ENCODE measurements at regions not wholly inside any gene's neighbourhood (a gene's known extent, or its start where the extent isn't known, plus 50 kb on each side); places are given as distances from the start of the nearest gene placed in this dataset.
"Not testable (repeated sequence)": the region's sequence is repeated elsewhere in the genome, so short reads cannot be mapped to it uniquely, and the experiment has no call there.

DNA sequence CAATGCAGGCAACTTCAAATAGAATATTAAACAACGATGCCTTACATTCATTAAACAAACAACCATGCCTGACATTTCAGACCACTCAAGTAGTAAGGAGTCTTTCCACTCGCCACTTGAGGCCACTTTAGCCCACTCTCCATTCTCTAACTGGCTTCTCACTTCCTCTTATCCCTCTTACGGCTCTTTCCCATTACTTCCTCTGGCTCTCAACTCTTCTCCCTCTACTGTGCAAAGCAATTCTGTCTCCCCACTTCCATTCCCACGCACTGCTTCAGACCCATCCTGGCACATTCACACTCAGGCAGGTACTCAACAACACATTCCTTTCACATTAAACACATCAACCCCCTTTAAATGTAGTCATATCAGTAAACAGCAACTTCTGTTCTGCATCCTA is 229.8 kb upstream of the IPO5 start:
- no peak for DNase-seq

DNA sequence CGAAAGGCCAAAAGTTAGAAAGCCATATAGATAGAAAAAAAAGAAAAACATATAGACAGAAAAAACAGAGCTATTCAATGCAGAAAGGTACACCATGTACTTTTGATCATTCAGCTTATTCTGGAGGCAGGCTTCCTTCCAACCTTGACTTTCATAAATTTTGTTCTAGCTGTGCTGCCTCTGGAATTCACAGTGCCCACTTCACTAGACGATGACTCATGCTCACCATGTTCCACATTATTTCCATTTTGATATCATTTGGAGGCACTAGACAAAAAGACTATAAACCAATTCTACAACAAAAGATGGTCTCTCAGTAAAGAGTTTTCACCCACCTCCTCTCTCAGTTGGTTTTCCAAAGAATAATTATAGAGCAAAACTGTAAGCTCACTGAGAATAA is 229.0 kb upstream of the IPO5 start:
- peak in 1 of 51 donors; percentile 51 for DNase-seq

DNA sequence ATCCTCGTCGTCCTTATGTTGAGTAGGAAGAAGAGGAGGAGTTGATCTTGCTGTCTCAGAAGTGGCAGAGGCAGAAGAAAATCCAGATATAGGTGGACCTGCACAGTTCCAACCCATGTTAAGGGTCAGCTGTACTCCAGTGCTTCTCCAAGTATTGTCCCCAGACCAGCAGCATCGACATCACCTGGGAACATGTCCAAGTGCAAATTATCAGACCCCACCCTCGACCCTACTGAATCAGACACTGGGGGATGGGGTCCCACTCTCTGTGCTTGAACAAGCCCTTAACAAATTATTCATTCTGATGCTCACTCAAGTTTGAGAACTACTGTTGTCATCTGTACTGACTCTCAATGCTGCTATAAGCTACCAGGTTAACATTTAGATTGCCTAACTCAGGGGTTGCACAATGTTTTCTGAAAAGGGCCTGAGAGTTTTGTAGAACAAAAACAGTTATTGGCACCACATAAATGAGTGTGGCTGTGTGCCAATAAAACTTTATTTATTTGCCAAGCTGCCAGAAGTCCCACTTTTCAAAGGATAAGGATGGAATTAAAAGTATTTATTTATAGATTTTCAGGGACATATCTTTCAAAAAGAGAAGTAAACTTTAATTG is 226.7 kb upstream of the IPO5 start:
- DNase-seq: peak in 2 of 51 donors; percentile 26

DNA sequence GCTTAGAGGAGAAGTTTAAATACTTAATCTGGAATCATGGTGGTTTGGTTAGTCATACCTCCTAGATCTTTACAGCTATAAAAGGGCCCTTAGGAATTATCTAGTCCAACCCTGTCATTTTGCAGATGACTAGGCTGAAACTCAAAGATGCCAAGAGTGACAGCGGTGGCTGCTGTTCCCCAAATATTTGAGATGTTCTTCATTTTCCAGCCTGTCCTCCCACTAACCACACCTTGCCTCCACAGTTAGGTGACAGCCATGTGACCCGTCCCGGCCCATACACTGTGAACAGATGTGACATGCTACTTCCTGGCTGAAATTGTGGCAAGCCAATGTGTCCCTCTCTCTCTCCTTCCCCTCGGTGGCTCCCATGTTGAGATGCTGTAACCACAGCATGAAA is 225.5 kb upstream of the IPO5 start:
- DNase-seq: peak in 1 of 51 donors; percentile 9

DNA sequence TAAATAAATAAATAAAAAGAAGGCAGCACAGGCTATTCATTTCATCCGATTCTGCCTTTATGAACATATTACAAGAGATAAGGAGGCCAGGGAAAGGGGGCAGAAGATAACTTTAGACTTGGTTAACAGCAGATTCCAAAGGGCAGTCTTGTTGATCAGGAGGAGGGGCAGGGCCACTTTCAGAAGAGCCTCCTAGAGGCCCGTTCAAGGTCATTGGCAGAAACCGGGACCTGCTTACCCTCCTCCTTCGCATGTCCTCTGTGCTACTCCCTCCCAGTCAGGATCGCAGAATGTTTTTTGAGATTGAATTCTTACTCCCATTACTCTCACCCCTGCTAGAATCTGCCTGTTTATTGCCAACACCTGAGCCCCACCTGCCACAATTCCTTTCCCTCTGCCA is 217.0 kb upstream of the IPO5 start:
- DNase-seq: no peak

DNA sequence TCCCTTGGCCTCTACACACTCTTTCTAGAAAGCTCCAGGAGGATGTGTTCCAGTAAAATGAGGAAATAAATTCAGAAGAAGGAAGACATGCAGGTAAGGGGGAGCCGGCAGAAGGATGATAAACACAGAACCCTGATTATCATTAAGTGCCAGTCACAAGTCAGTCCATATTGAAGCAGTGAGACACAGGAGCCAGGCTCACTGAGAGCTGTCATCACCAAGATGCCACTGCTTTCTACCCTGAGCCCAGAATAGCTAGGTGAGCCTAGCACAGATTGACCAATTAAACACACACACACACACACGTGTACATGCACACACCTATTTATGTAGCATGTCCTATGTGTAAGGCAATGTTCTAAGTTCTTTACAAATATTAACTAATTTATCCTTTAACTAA is 211.4 kb upstream of the IPO5 start:
- DNase-seq: no peak

DNA sequence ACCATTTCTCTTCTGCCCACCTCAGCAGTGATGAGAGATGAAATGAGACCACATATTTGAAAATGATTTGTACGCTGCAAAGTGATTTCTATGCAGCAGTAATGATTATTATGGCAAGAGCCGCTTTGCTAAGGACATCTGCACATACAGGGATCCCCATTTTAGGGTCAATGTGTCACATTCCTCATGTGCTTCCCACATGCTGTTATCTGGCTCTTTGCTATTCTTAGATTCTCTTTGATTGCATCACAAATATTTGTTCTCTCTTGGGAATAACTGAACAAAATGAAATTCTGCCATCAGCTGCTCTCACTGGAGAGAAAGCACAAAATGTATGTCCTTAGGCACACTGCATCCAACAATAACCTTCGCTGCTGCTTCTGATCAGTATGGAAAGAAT is 209.5 kb upstream of the IPO5 start:
- no peak for DNase-seq

DNA sequence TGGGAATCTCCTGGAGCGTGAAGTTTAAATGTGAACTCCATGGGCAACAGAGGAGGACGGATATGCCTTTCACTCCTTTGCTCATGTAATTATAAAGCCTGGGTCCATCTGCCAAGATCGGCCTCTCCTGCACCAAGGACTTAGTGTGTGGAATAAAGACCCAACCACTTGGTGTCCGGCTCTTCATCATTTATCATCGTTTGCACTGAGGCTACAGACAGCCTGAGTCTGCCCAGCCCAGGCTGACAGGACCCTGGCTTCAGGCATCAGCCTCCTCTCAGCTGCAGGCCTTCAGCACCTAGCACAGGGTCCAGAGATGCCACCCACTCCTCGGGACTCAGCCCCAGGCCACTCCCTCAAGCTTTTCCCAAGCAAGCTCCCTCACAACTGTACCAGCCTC is 206.8 kb upstream of the IPO5 start:
- DNase-seq: no peak

DNA sequence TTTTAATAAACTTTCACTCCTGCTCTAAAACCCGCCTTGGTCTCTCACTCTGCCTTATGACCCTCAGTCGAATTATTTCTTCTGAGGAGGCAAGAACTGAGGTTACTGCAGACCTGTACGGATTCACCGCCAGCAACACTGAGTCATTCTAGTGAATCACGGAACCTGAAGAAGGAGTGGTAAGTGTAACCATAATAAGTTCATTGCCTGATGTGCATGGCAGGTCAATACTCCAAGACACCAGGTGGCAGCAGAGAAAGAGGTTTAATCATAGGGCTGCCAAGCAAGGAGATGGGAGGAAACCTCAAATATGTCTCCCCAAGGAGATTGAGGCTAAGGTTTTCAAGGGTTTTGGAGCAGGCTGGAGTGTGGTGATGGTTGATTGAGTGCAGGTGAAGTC is 204.3 kb upstream of the IPO5 start:
- DNase-seq: peak in 2 of 51 donors; percentile 2 to 7

DNA sequence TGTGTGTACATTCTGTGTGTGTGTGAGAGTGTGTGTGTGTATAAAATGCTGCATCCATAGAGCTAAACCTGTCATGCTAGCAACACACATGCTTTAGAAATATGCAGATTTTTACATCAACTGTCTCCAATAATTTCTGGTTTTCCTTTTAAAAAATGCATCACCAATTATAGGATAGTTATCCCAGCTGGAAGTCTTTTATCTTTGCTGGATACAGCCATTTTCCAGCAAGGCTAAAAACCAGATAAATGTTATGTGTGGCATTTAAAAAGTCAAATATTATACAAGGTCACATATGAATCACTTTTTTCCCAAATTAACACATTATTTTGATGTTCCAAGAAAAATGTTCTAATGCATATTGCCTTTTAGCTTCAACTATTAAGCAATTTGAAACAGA is 202.0 kb upstream of the IPO5 start:
- no peak for DNase-seq

DNA sequence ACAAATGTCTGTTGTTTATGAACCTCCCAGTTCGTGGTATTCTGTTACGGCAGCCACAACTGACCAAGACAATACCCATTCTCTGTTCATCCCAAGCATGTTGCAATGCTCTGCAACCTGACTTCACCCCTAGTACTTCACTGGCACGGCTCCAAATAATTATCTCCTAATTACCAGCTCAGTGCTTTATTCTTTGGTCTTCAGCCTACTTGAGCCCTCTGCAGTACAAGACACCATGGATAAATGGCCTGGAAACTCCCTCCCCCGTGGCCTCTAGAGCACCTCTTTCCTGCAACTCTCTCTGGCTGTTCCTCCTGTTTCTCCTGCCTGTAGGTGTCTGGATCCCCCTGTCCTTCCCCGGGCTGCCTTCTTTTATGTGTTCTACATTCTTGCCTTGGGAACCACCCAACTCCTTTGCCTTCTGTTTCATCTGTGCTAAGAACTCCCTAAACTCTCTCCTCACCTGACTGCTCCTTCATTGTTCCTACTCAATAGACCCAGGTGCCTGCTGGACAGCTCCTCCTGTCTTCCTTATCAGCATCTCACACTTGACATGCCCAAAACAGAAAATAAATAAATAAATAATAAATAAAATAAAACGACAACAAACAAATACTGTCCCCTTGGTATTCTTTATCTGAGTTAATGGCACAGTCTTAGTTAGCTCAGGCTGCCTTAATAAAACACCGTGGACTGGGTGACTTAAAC is 200.4 kb upstream of the IPO5 start:
- DNase-seq: no peak

DNA sequence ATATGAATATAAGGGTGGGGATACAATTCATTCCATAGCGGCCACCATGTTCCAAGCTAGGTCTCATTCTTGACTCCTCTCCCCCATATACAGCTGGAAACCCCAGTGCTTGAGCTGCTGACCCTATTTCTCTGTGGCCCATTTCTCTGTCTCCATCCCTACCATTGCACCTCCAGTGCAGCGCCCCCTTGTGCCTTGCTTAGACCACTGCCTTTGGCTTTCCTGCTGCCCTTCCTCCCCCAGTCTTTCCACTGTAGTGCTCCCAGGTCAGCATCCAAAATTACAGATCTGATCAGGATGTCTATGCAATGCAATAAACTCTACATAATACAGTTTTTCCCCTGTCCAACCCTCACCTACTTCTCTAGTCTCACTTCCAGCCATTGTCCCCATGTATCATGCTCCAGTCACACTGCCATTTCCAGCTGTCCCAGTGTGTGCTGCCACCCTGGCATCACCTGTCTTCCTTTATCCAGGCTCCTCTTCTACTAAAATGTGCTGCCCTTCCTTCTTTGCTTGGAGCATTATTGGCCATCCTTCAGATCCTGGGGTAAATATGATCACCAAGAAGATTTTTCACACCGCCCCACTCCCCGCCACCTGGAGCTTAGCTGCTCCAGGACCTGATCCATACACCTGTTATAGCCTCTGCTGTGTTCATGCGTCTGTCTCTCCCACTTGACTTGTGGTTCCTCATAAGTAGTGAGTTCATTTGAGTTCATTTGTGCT is 199.4 kb upstream of the IPO5 start:
- no peak for DNase-seq

DNA sequence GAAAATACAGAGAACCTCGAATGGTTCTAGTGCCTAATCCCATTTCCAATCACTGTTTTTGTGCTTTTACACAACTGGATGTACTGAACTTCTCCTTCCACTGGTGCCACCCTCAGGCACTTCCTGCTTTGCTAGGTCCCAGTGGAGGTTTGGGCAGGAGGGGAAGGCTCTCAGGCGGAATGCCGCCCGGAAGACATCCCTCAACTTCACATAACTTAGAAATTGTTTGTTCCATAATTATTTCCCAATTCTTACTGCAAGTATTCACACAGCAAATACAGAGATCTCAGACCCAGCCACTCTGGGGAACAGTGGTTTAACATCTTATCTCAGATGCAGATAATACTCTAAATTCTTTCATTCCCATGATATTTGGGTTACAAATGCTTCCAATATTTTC is 195.7 kb upstream of the IPO5 start:
- no peak for DNase-seq

DNA sequence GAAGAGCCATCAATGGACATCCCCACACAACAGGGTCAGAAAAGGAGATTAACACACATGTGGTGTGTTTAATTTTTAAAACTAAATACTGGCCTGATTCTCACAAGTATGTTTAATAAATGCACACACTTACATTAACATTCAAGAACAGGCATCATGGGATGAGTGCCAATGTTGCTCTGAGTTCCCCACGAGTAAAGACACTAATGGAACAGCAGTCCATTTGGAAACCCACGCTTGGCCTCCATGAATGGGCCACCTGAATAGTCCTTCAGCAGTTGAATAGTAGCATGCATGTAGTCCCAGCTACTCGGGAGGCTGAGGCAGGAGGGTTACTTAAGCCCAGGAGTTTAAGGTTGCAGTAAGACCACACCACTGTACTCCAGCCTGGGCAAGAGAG is 195.2 kb upstream of the IPO5 start:
- no peak for DNase-seq

DNA sequence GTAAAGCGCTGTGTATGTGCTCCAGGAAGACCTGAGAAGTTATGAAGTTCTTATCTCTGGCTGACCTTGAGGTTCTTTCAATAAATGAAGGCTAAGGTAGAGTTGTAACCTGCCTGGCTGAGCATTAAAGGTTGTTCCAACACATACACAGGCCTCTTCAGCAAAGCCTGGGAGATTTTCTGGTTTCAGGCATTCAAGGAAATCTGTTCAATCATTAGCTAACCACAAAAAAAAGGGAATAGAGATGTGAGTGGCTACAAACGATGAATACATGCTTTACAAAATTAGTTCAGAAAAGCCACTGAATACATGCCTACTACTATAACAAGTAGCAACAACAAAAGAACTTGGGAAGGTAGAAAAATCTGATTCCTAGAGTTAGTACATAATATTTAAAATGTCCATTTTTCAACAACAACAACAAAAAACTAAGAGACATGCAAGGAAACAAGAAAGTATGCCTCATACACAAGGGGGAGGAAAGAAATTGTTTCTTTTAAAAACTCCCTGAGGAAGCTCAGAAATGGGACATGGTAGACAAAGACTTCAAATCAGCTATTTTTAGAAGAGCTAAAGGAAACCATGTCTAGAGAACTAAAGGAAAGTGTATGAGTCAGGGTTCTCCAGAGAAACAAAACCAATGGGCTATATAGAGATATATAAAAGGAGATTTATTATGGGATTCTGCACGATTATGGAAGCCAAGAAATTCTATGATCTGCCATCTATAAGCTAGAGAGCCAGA is 191.5 kb upstream of the IPO5 start:
- no peak for DNase-seq

DNA sequence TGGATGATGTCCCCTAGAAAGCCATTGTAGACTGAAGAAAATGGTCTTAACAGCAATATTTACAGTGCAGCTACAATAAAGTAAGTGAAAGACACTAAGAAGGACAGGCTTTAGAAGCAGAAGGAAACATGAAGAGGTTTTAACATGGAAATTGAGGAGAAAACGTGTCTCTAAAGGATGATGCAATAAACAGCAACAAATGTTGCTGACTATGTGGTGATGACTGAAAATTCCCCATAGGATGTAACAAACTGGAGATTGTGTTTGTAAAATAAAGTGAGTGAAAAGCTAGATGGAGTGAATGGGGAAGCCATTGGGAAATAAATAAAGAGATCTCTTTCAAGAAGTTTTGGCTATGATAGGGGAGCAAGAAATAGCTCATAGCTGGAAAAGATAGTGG is 186.7 kb upstream of the IPO5 start:
- DNase-seq: no peak

DNA sequence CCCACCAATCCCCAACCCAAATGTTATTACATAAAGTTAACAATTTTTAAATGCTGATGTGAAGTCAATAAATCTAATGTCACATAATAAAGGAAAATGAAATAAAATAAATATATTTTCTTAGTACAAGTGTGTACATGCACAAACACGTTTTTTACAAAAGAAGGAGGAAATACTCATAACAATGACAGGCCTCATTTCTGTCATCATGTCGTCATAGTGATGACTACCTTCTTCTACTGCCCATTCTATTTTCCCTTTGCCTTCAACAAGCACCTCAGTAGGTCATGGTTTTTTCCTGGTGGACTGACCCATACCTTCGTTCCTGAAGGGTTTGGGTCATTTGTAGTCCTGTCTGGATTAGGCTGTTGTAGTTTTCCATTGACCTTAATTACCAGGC is 185.3 kb upstream of the IPO5 start:
- DNase-seq: no peak

DNA sequence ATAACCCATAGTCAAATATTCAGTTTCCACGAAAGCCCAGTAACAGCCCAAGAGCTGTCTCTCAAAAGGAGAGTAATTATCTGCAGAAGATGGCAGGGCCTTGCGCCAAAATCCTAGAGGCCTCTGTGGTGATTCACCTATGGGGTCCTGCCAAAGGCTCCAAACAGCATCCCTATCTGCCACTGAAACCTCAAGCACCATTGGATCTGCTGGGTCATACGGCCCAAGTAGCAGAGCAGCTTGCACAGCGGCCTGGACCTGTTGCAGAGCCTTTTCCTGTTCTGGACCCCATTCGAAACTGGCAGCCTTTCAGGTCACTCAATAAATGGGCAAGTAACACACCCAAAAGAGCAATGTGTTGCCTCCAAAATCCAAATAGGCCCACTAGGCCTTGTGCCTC is 183.2 kb upstream of the IPO5 start:
- not testable (repeated sequence) for DNase-seq

DNA sequence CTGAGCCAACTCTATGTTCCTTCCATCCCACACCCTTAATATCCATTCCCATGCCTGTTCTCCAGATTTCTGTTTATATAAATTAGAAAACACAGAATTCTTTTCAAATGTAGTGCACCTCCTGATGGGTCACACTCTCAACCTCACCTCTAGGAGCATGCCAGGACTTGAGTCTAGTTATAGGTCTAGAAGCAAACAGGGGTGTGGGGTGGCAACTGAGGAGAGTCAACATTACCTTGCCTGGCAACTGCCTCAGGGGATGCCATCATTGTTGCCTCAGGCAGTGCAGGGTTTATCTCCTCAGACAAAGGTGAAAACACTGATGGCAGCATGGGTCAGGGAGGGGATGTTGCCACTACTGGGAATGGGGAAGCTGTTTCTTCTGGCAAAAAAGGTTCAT is 181.0 kb upstream of the IPO5 start:
- not testable (repeated sequence) for DNase-seq

DNA sequence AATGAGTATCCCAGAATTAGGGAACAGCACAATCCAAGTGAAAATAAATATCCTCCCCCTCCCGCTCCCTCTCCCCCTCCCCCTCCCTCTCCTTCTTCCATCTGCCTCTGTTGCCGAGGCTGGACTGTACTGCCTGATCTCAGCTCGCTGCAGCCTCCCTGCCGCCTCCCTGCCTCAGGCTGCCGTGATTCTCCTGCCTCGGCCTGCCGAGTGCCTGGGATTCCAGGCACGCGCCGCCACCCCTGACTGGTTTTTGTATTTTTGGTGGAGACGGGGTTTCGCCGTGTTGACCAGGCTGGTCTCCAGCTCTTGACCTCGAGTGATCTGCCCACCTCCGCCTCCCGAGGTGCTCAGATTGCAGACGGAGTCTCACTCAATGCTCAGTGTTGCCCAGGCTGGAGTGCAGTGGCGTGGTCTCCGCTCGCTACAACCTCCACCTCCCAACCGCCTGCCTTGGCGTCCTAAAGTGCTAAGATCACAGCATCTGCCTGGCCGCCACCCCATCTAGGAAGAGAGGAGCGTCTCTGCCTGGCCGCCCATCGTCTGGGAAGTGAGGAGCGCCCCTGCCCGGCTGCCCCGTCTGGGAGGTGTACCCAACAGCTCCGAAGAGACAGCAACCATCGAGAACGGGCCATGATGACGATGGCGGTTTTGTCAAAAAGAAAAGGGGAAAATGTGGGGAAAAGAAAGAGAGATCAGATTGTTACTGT is 178.9 kb upstream of the IPO5 start:
- not testable (repeated sequence) for DNase-seq

DNA sequence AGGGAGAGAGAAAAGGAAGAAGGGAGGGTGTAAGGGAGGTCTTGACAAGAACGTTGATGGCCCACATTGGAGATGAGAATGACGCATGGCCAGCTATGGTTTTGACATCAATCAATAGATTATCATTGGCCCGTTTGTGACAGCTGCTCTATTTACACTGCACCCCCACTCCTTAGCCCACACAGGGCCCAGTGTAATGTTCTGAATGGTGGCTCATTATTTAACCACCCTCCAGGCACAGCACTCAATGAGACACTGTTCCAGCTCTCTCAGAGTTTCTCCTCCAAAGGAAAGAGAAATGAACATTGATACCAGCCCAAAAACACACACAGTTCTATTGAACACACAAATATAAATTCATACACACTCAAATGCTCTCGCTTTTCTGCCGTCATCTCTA is 173.0 kb upstream of the IPO5 start:
- DNase-seq: peak in 19 of 51 donors; percentile 2 to 52 (median 13)

DNA sequence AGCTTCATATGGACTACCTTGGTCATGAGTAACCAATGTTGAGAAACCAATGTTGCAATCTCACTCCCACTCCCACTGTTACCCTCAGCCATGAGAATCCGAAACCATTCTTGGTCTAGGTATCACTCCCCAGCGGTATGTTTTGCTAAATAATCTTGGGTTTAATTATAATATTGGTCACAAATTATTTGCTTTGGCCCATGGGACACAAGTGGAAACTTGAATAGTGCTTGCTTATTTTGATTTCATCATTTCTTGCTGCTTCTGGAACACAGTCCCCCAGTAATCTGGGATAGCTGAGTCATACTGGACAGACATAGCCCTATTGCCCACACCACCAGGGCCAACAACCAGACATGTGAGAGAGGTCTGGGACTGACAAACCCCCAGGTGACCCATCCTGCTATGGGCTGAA is 171.6 kb upstream of the IPO5 start:
- no peak for DNase-seq

Data from hypothalamus (tissue), 51 donors.